Activated CD4-positive, alpha-beta T cell treated with anti-CD3 and anti-CD28 coated beads for 36 hours (primary cell): ENCODE measurements at regions not wholly inside any gene's neighbourhood (a gene's known extent, or its start where the extent isn't known, plus 50 kb on each side); places are given as distances from the start of the nearest gene placed in this dataset.
"Not testable (repeated sequence)": the region's sequence is repeated elsewhere in the genome, so short reads cannot be mapped to it uniquely, and the experiment has no call there.

Source experiments
- ATAC-seq: fragments of 200-7000 bp; cut with Tn5 transposase; one replicate; pipeline ENCODE4 v1.10.0; 2021; ENCODE audit warnings: mild to moderate bottlenecking, moderate library complexity
- CTCF ChIA-PET: fragments of 350-600 bp; sonication (Branson Sonifier 250); formaldehyde crosslinking; loops from one replicate; lab custom pipeline; 2021; ENCODE audit warnings: antibody characterized with exemption; lab: Charles Lee
- POLR2A ChIA-PET: fragments of 350-600 bp; sonication (Branson Sonifier 250); formaldehyde crosslinking; loops from one replicate; lab custom pipeline; 2021; ENCODE audit warnings: antibody characterized with exemption, inconsistent platforms; lab: Charles Lee
- DNase-seq: peaks from one replicate; pipeline ENCODE4 v3.0.0-alpha.2; 2020
- H3K27ac Mint-ChIP-seq: one replicate; pipeline ENCODE4 v1.8.0; 2021; ENCODE audit warnings: mixed read lengths
- H3K27me3 Mint-ChIP-seq: one replicate; pipeline ENCODE4 v1.8.0; 2021; ENCODE audit warnings: mixed read lengths
- H3K36me3 Mint-ChIP-seq: one replicate; pipeline ENCODE4 v1.8.0; 2021; ENCODE audit warnings: low read depth, mixed read lengths
- H3K4me1 Mint-ChIP-seq: one replicate; pipeline ENCODE4 v1.8.0; 2021; ENCODE audit warnings: mixed read lengths
- H3K4me3 Mint-ChIP-seq: one replicate; pipeline ENCODE4 v1.8.0; 2021; ENCODE audit warnings: mild to moderate bottlenecking, moderate library complexity, mixed read lengths
- H3K9me3 Mint-ChIP-seq: one replicate; pipeline ENCODE4 v1.8.0; 2021; ENCODE audit warnings: low read depth, mixed read lengths
- intact Hi-C, 2 experiments: fragments of 100-400 bp; cut with DNase I in 1 of 2; cut with micrococcal nuclease in 1 of 2; formaldehyde crosslinking; loops; one replicate each; pipeline versions ENCODE4 v1.14.2 to v1.15.1; 2022 to 2024; cut with DNase I, micrococcal nuclease

GRCh38 chrX:53883196-53883595 is 161.1 kb downstream of the PHF8 start:
- intact Hi-C loops = no loop called here
- Mint-ChIP-seq H3K9me3 (no peaks in the 10 kb centered on the region), H3K4me3 (no peak overlapping the region), H3K27ac (no peak overlapping the region), H3K4me1 (no peaks in the 10 kb centered on the region), H3K36me3 (no peaks in the 10 kb centered on the region), H3K27me3 (peaks cover 2% of the 10 kb centered on the region)
- DNase-seq (no peak), ATAC-seq (no peak)
- CTCF ChIA-PET = no interaction called here
- POLR2A ChIA-PET = no interaction called here

GRCh38 chrX:53882331-53882730 is 161.9 kb downstream of the PHF8 start:
- no peak for DNase-seq
- H3K4me1 Mint-ChIP-seq = no peaks in the 10 kb centered on the region
- ChIA-PET POLR2A (no interaction called here), CTCF (no interaction called here)
- intact Hi-C loops = no loop called here
- H3K36me3 Mint-ChIP-seq = no peaks in the 10 kb centered on the region
- no peak overlapping the region for H3K4me3 Mint-ChIP-seq
- H3K27ac Mint-ChIP-seq = no peak overlapping the region
- H3K27me3 Mint-ChIP-seq = peaks cover 2% of the 10 kb centered on the region
- ATAC-seq = no peak
- H3K9me3 Mint-ChIP-seq = no peaks in the 10 kb centered on the region

GRCh38 chrX:53880786-53881185 is 163.5 kb downstream of the PHF8 start:
- H3K4me1 Mint-ChIP-seq, CTCF ChIA-PET, H3K27ac Mint-ChIP-seq, H3K4me3 Mint-ChIP-seq, ATAC-seq, H3K36me3 Mint-ChIP-seq, H3K27me3 Mint-ChIP-seq, H3K9me3 Mint-ChIP-seq, DNase-seq, POLR2A ChIA-PET, intact Hi-C loops: not testable (repeated sequence)

GRCh38 chrX:53859890-53860289 is 173.4 kb upstream of the HUWE1 start:
- H3K36me3 Mint-ChIP-seq = no peaks in the 10 kb centered on the region
- CTCF ChIA-PET = no interaction called here
- no peak overlapping the region for H3K4me3 Mint-ChIP-seq
- no peaks in the 10 kb centered on the region for H3K4me1 Mint-ChIP-seq
- POLR2A ChIA-PET = no interaction called here
- intact Hi-C loops = no loop called here
- H3K27ac Mint-ChIP-seq = no peak overlapping the region
- DNase-seq (no peak), ATAC-seq (no peak)
- H3K27me3 Mint-ChIP-seq = peaks cover 10% of the 10 kb centered on the region
- no peaks in the 10 kb centered on the region for H3K9me3 Mint-ChIP-seq

- Mint-ChIP-seq H3K4me3 (peak overlapping the region; percentile 37), H3K27me3 (no peaks in the 10 kb centered on the region), H3K9me3 (peaks cover 6% of the 10 kb centered on the region), H3K4me1 (peaks cover 31% of the 10 kb centered on the region), H3K36me3 (no peaks in the 10 kb centered on the region), H3K27ac (peak overlapping the region; percentile 21)
- intact Hi-C loops = loop anchor here (1.0 to 10.0 kb wide), 4 partner anchors 117 to 149 kb away; no protein-coding TSS in a partner anchor
- DNase-seq = peak; percentile 61
- peak; percentile 92 for ATAC-seq
- CTCF ChIA-PET = interaction anchor here (0.7 to 1.5 kb wide), 5 partner anchors 115 to 160 kb away, joined by 3 read pairs; partner anchors contain the start of gene HUWE1
- POLR2A ChIA-PET = no interaction called here
Observed at GRCh38 chrX:53831662-53832635, 145.4 kb upstream of the HUWE1 start.

GRCh38 chrX:53824686-53825085 is 138.2 kb upstream of the HUWE1 start:
- POLR2A ChIA-PET = no interaction called here
- Mint-ChIP-seq H3K4me3 (no peak overlapping the region), H3K27ac (no peak overlapping the region), H3K4me1 (peaks cover 7% of the 10 kb centered on the region), H3K27me3 (no peaks in the 10 kb centered on the region), H3K36me3 (no peaks in the 10 kb centered on the region), H3K9me3 (peaks cover 6% of the 10 kb centered on the region)
- ATAC-seq (no peak), DNase-seq (no peak)
- intact Hi-C loops = no loop called here
- CTCF ChIA-PET = interaction anchor here (1.4 kb wide), 1 partner anchor 9 kb away, joined by 5 read pairs; no protein-coding TSS in a partner anchor

GRCh38 chrX:53818115-53818514 is 131.6 kb upstream of the HUWE1 start:
- intact Hi-C loops, H3K36me3 Mint-ChIP-seq, H3K27me3 Mint-ChIP-seq, H3K4me3 Mint-ChIP-seq, H3K27ac Mint-ChIP-seq, DNase-seq, CTCF ChIA-PET, H3K4me1 Mint-ChIP-seq, H3K9me3 Mint-ChIP-seq, POLR2A ChIA-PET: not testable (repeated sequence)
- peak; percentile 61 for ATAC-seq

GRCh38 chrX:53817548-53817947 is 131.0 kb upstream of the HUWE1 start:
- intact Hi-C loops = no loop called here
- no peak overlapping the region for H3K27ac Mint-ChIP-seq

GRCh38 chrX:53813670-53814440 is 127.3 kb upstream of the HUWE1 start:
- Mint-ChIP-seq H3K4me1 (peaks cover 9% of the 10 kb centered on the region), H3K9me3 (no peaks in the 10 kb centered on the region), H3K27me3 (no peaks in the 10 kb centered on the region), H3K27ac (no peak overlapping the region), H3K4me3 (no peak overlapping the region), H3K36me3 (no peaks in the 10 kb centered on the region)
- intact Hi-C loops = no loop called here
- DNase-seq (no peak), ATAC-seq (no peak)
- CTCF ChIA-PET = no interaction called here
- POLR2A ChIA-PET = interaction anchor here (0.7 kb wide), 1 partner anchor 290 kb away, joined by 3 read pairs; no protein-coding TSS in a partner anchor

More at GRCh38 chrX:53817548-53817947, 131.0 kb upstream of the HUWE1 start:
- H3K36me3 Mint-ChIP-seq = no peaks in the 10 kb centered on the region
- H3K4me3 Mint-ChIP-seq = peak overlapping the region; percentile 7
- no peaks in the 10 kb centered on the region for H3K27me3 Mint-ChIP-seq
- no peaks in the 10 kb centered on the region for H3K9me3 Mint-ChIP-seq
- DNase-seq = no peak
- ChIA-PET POLR2A (no interaction called here), CTCF (no interaction called here)
- ATAC-seq = no peak
- peaks cover 9% of the 10 kb centered on the region for H3K4me1 Mint-ChIP-seq

- Mint-ChIP-seq H3K4me1 (no peaks in the 10 kb centered on the region), H3K27ac (no peak overlapping the region), H3K4me3 (no peak overlapping the region), H3K9me3 (peaks cover 2% of the 10 kb centered on the region), H3K27me3 (no peaks in the 10 kb centered on the region), H3K36me3 (no peaks in the 10 kb centered on the region)
- intact Hi-C loops = no loop called here
- no peak for DNase-seq
- CTCF ChIA-PET = no interaction called here
- no peak for ATAC-seq
- POLR2A ChIA-PET = no interaction called here
Observed at GRCh38 chrX:53798281-53798680, 111.8 kb upstream of the HUWE1 start.

GRCh38 chrX:53795576-53795975 is 109.1 kb upstream of the HUWE1 start:
- POLR2A ChIA-PET = no interaction called here
- Mint-ChIP-seq H3K27ac (no peak overlapping the region), H3K4me3 (no peak overlapping the region), H3K36me3 (no peaks in the 10 kb centered on the region), H3K4me1 (no peaks in the 10 kb centered on the region), H3K9me3 (peaks cover 2% of the 10 kb centered on the region), H3K27me3 (no peaks in the 10 kb centered on the region)
- CTCF ChIA-PET = no interaction called here
- DNase-seq (no peak), ATAC-seq (no peak)
- intact Hi-C loops = no loop called here
